Activated B cell treated with CpG ODN at 0.5 μM for 24 hours (primary cell): ENCODE measurements at regions not wholly inside any gene's neighbourhood (a gene's known extent, or its start where the extent isn't known, plus 50 kb on each side); places are given as distances from the start of the nearest gene placed in this dataset.

Experiments
- ATAC-seq: fragments of 200-7000 bp; cut with Tn5 transposase; one replicate; pipeline ENCODE4 v1.10.0; 2021; ENCODE audit warnings: low read depth, mild to moderate bottlenecking, moderate library complexity
- CTCF ChIA-PET: fragments of 350-600 bp; sonication (Branson Sonifier 250); formaldehyde crosslinking; loops from one replicate; lab custom pipeline; 2021; ENCODE audit warnings: antibody characterized with exemption; lab: Charles Lee
- POLR2A ChIA-PET: fragments of 350-600 bp; sonication (Branson Sonifier 250); formaldehyde crosslinking; loops from one replicate; lab custom pipeline; 2021; ENCODE audit warnings: antibody characterized with exemption; lab: Charles Lee
- DNase-seq: peaks from one replicate; pipeline ENCODE4 v3.0.0; 2022
- H3K27ac Mint-ChIP-seq: one replicate; pipeline ENCODE4 v1.8.0; 2020; ENCODE audit warnings: mixed read lengths
- H3K27me3 Mint-ChIP-seq: one replicate; pipeline ENCODE4 v1.8.0; 2021; ENCODE audit warnings: mixed read lengths
- H3K36me3 Mint-ChIP-seq: one replicate; pipeline ENCODE4 v1.8.0; 2021; ENCODE audit warnings: low read depth, mixed read lengths
- H3K4me1 Mint-ChIP-seq: one replicate; pipeline ENCODE4 v1.8.0; 2021; ENCODE audit warnings: mixed read lengths
- H3K4me3 Mint-ChIP-seq: one replicate; pipeline ENCODE4 v1.8.0; 2020; ENCODE audit warnings: mild to moderate bottlenecking, mixed read lengths
- H3K9me3 Mint-ChIP-seq: one replicate; pipeline ENCODE4 v1.8.0; 2020; ENCODE audit warnings: mixed read lengths
- CTCF ChIP-seq: fragments of 200-600 bp; IDR thresholded peaks from one replicate; pipeline ENCODE4 v1.8.0; 2022; ENCODE audit warnings: antibody characterized with exemption, mild to moderate bottlenecking
- intact Hi-C: fragments of 100-400 bp; cut with micrococcal nuclease; formaldehyde crosslinking; loops from one replicate; pipeline ENCODE4 v1.15.1; 2024

DNA sequence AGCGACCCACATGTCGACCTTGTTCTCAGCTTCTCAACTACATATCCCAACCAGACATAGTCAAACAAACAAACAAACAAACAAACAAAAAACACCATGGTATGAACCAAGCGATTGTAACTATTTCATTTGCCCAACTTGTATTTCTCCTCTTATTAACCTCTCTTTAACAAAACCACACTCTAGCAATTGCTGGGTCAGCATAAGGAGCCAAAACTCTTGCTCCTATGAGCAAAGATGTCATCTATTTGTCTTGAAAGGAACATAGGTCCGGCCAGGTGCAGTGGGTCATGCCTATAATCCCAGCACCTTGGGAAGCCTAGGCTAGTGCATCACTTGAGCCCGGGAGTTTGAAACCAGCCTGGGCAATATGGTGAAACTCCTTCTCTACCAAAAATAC lies 145.6 kb downstream of the WT1 start:
- H3K27ac Mint-ChIP-seq: no peak overlapping the region
- no peaks in the 10 kb centered on the region for H3K36me3 Mint-ChIP-seq
- no peak for ATAC-seq
- TF ChIP-seq CTCF: no peak
- no peaks in the 10 kb centered on the region for H3K4me1 Mint-ChIP-seq
- intact Hi-C loops: no loop called here
- CTCF ChIA-PET: no interaction called here
- POLR2A ChIA-PET: no interaction called here
- peaks cover 7% of the 10 kb centered on the region for H3K9me3 Mint-ChIP-seq
- no peak overlapping the region for H3K4me3 Mint-ChIP-seq
- peaks cover 2% of the 10 kb centered on the region for H3K27me3 Mint-ChIP-seq
- DNase-seq: no peak

DNA sequence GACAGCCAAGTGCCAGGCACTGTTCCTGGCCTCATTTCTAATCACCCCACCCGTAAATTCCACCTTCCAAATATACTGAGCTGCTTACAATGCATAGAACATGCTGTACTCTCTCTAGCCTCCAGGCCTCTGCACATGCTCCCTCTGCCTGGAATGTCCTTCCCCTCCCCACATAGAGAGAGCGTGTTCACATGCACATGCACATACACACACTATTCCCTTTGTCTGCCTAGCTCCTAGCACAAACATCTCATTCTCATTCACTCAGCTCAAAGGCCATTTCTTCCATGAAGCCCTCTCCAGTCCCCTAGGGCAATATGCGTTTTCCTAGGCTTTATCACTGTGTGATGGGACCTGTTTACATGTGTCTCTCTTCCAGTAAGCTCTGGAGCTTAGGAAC lies 144.6 kb downstream of the WT1 start:
- no peaks in the 10 kb centered on the region for H3K4me1 Mint-ChIP-seq
- ATAC-seq (no peak), DNase-seq (no peak)
- H3K4me3 Mint-ChIP-seq: no peak overlapping the region
- H3K27ac Mint-ChIP-seq: no peak overlapping the region
- no peak for TF ChIP-seq CTCF
- no peaks in the 10 kb centered on the region for H3K36me3 Mint-ChIP-seq
- intact Hi-C loops: no loop called here
- peaks cover 5% of the 10 kb centered on the region for H3K9me3 Mint-ChIP-seq
- CTCF ChIA-PET: no interaction called here
- POLR2A ChIA-PET: no interaction called here
- peaks cover 2% of the 10 kb centered on the region for H3K27me3 Mint-ChIP-seq

DNA sequence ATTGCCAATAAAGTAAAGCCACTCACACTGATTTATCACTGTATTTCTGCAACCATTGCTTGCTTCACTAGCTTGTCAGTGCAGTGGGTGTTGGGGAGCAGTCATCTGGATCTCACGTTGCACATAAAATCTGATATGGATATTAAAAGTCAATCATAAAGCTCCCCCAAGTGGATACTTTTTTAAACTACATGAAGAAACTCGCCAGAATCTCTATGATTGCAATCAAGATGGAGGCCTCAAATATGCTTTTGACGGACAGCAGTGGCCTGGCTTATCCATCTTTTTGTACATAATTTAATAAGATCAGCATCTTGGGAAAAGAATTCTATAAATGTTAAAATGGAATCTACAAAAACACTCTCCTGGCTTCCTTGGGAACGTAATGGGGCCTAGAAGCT lies 137.7 kb downstream of the WT1 start:
- no peaks in the 10 kb centered on the region for H3K36me3 Mint-ChIP-seq
- no peak for ATAC-seq
- intact Hi-C loops: loop anchor here (5.0 kb wide), 1 partner anchor 245 kb away; no protein-coding TSS in a partner anchor

GRCh38 chr11:32302826-32303225 lies 132.5 kb downstream of the WT1 start:
- H3K27ac Mint-ChIP-seq: no peak overlapping the region
- no peaks in the 10 kb centered on the region for H3K36me3 Mint-ChIP-seq
- CTCF ChIA-PET: interaction anchor here (2.0 kb wide), 1 partner anchor 10 kb away, joined by 5 read pairs; no protein-coding TSS in a partner anchor
- POLR2A ChIA-PET: no interaction called here
- H3K27me3 Mint-ChIP-seq: no peaks in the 10 kb centered on the region
- DNase-seq (no peak), ATAC-seq (no peak)
- intact Hi-C loops: no loop called here
- no peak overlapping the region for H3K4me3 Mint-ChIP-seq
- H3K9me3 Mint-ChIP-seq: no peaks in the 10 kb centered on the region
- TF ChIP-seq CTCF: no peak
- no peaks in the 10 kb centered on the region for H3K4me1 Mint-ChIP-seq

More for the DNA sequence above, 137.7 kb downstream of the WT1 start:
- TF ChIP-seq CTCF: no peak
- H3K9me3 Mint-ChIP-seq: no peaks in the 10 kb centered on the region
- no peaks in the 10 kb centered on the region for H3K4me1 Mint-ChIP-seq
- ChIA-PET POLR2A (no interaction called here), CTCF (interaction anchor here (1.0 kb wide), 1 partner anchor 26 kb away, joined by 3 read pairs; no protein-coding TSS in a partner anchor)
- no peak overlapping the region for H3K27ac Mint-ChIP-seq
- DNase-seq: no peak
- no peaks in the 10 kb centered on the region for H3K27me3 Mint-ChIP-seq
- no peak overlapping the region for H3K4me3 Mint-ChIP-seq

- Mint-ChIP-seq H3K4me3 (no peak overlapping the region), H3K9me3 (no peaks in the 10 kb centered on the region), H3K27me3 (no peaks in the 10 kb centered on the region), H3K4me1 (no peaks in the 10 kb centered on the region), H3K36me3 (no peaks in the 10 kb centered on the region), H3K27ac (no peak overlapping the region)
- DNase-seq (no peak), ATAC-seq (no peak)
- no peak for TF ChIP-seq CTCF
- ChIA-PET POLR2A (no interaction called here), CTCF (interaction anchor here (2.0 kb wide), 1 partner anchor 8 kb away, joined by 5 read pairs; no protein-coding TSS in a partner anchor)
- intact Hi-C loops: no loop called here
Observed at GRCh38 chr11:32304521-32304920, 130.8 kb downstream of the WT1 start.
